GM21528 (cell line): ENCODE measurements at regions not wholly inside any gene's neighbourhood (a gene's known extent, or its start where the extent isn't known, plus 50 kb on each side); places are given as distances from the start of the nearest gene placed in this dataset.
"Not testable (repeated sequence)": the region's sequence is repeated elsewhere in the genome, so short reads cannot be mapped to it uniquely, and the experiment has no call there.

ENCODE experiments used
- ATAC-seq: cut with Tn5 transposase; IDR thresholded peaks from one replicate; pipeline ENCODE4 v1.9.1; 2021; ENCODE audit warnings: mild to moderate bottlenecking, moderate library complexity; ENCODE audit not compliant: unreplicated experiment, low FRiP score

DNA sequence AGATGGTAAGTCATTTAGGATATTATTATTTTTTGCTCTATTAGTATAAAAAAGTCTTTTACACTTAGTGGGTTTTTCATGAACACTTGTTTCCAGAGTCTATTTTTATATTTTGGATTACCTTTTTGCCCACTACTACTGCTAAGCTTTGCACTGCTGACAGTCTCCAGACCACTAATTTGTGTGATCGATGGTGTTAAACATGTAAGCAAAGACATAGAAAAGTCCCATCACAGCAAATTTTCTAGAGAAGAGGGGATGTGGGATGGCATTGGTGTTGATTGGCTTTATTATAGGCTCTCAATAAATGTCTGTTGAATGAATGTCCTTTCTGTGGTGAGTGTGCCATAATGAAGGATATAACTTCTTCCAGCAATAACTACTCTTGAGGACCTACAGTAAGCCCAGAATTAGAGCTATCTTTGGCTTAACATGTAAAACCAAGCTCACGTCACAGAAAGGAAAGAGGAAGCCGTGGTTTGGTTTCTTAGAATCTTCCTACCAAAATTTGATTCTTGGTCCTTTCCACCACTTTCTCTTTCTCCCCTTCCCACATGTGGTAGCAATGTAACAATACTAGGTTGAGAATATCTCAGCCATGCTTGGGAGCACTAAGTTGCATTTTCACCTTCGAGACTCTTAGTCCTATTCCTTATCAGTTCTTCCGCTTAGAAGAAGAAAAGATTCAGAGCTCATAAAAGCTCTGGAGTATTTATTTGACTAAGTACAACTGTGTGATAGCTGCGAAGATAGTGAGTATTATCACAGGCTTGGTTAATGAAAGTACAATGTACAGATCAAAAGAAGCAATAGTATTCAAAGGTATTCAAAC is 90.6 kb upstream of the UMPS start:
- no peak for ATAC-seq

DNA sequence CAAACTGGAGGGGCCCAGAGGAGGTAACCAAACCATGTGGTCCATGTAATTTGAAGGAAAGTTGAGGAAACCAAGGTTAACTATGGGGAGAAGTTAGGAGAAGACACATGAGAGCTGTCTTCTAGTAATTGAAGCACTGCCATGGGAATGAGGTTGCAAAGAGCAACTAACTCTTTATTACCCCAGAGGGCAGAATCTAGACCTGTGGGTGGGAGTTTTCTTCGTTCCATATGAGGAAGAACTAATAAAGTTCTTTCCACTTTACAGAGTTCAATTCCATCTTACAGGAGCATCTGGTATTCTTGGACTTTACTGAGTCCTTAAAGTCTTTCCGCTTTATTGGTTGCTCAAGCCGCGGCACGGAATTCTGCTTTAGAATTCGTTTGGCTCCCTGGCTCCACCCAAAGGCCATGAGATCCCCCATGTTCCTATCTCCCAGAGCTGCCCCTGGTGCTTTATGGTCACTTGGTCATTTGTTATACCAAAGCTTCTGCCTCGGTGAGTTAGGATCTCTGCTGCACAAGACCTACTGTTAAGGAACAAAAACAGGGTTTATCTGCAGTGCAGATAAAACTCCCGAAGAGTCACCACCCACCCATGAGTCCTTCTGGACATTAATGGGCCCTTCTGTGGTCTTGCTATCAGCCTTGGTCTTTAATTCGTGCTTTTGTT is 89.5 kb upstream of the UMPS start:
- no peak for ATAC-seq

DNA sequence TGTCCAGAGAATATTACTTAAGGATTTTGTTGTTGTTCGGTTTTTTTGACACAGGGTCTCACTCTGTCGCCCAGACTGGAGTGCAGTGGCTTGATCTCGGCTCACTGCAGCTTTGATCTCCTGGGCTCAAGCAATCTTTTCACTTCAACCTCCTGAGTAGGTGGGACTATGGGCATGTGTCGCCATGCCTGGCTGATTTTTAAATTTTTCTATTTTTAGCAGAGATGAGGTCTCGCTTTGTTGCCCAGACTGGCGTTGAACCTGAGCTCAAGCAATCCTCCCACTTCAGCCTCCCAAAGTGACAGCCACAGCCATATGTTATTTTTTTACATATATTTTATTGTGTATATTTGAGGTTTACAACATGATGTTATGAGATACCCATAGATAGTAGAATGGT is 86.8 kb upstream of the UMPS start:
- ATAC-seq = no peak

- ATAC-seq = not testable (repeated sequence)
Measured at GRCh38 chr3:124646186-124646585, 84.1 kb upstream of the UMPS start.

- ATAC-seq = no peak
Measured at GRCh38 chr3:124648551-124648950, 81.7 kb upstream of the UMPS start.

GRCh38 chr3:124650798-124651197 is 79.5 kb upstream of the UMPS start:
- ATAC-seq = peak; percentile 46

- not testable (repeated sequence) for ATAC-seq
Measured at GRCh38 chr3:124651416-124651815, 78.8 kb upstream of the UMPS start.

GRCh38 chr3:124652009-124652408 is 78.2 kb upstream of the UMPS start:
- no peak for ATAC-seq

- no peak for ATAC-seq
Measured at GRCh38 chr3:124653071-124653796, 77.0 kb upstream of the UMPS start.

GRCh38 chr3:124653797-124654469 is 76.3 kb upstream of the UMPS start:
- ATAC-seq = no peak

- no peak for ATAC-seq
Measured at GRCh38 chr3:124654470-124654845, 75.8 kb upstream of the UMPS start.

GRCh38 chr3:124656531-124656930 is 73.7 kb upstream of the UMPS start:
- no peak for ATAC-seq

- no peak for ATAC-seq
Measured at GRCh38 chr3:124657138-124657537, 73.1 kb upstream of the UMPS start.

DNA sequence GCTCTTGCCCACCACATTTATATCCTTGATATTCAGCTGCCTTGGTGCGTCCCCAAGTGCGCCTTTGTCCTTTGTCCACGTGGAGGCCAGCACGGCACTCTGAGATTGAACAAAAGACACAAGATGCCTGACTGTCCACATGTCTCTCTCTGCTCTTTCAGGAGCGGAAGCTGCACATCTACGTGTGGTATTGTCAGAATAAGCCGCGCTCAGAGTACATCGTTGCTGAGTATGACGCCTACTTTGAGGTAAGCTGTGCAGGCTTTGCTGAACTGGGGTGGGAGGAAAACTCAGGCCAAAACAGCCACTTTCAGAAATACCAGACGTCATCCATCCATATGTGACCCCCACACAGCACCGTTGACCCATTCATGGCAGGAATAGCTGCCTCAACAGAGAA is 72.0 kb upstream of the UMPS start:
- ATAC-seq = no peak

DNA sequence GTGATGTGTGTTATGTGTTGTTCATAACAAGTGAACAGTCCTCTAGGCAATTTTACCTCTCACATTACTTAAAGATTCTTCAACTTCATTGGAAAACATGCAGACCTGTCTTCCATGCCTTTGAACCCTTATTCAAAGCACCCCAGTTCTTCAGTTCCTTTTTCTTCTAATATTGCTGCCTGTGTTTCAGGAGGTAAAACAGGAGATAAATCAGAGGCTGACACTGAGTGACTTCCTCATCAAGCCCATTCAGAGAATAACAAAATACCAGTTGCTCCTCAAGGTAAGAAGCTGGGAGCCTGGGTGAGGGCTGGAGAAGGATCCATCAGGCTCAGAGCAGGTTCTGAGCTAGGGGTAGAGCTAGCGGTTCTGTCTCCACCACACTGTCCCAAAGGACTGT is 71.1 kb upstream of the UMPS start:
- ATAC-seq = no peak

- no peak for ATAC-seq
Measured at GRCh38 chr3:124660599-124660998, 69.7 kb upstream of the UMPS start.

GRCh38 chr3:124663690-124664089 is 66.6 kb upstream of the UMPS start:
- ATAC-seq = no peak

GRCh38 chr3:124664804-124665203 is 65.4 kb upstream of the UMPS start:
- ATAC-seq = no peak

DNA sequence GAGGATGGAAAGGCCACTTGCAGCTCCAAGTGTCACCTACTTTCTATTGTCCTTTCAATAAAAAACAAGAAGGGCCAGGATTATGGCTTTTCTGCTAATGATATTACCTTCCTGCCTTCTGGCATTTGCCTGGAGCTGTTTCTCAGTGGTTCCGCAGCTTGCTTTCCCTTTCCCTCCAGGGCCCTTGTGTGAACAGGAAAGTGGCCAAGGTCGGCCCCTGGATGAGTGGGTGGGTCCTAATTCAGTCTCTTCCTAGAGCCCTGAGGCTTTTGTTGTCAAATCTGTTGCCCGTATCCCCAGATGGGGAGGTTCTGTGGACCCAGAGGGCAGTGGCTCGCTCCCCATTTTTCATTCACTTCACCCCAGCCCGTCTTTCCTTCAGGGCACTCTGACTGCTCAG is 64.2 kb upstream of the UMPS start:
- ATAC-seq = no peak

GRCh38 chr3:124669470-124669869 is 60.8 kb upstream of the UMPS start:
- ATAC-seq = no peak

- ATAC-seq = no peak
Measured at GRCh38 chr3:124671106-124671505, 59.1 kb upstream of the UMPS start.
